GM12875 (cell line): ENCODE measurements at regions not wholly inside any gene's neighbourhood (a gene's known extent, or its start where the extent isn't known, plus 50 kb on each side); places are given as distances from the start of the nearest gene placed in this dataset.

Experiments
- H3K4me3 ChIP-seq: one replicate; pipeline ENCODE4 v1.5.1; 2011; ENCODE audit warnings: low read depth, low read length, control low read depth
- TF ChIP-seq, protein P1 (sequence below): IDR thresholded peaks from 2 replicates; pipeline ENCODE4 v1.5.1; 2011; ENCODE audit warnings: low read depth, mild to moderate bottlenecking, control low read depth, inconsistent platforms, low read length, moderate library complexity, borderline replicate concordance; ENCODE audit not compliant: insufficient read depth

DNA sequence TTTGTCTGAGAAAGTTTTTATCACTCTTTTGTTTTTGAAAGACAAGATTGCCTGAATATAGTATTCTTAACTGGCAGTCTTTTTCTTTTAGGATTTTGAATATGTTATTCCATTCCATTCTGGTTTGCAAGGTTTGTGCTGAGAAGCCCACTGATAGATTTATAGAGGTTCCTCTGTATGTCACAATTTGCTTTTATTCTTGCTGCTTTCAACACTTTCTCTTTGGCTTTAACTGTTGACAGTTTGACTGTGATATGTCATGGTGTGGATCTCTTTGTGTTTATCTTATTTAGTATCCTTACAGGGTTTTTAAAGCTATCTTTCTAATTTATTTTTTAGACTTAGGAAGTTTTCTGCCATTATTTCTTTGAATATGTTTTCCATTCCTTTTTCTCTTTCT, 331.2 kb upstream of the ATP11B start:
- TF ChIP-seq, protein P1, sequence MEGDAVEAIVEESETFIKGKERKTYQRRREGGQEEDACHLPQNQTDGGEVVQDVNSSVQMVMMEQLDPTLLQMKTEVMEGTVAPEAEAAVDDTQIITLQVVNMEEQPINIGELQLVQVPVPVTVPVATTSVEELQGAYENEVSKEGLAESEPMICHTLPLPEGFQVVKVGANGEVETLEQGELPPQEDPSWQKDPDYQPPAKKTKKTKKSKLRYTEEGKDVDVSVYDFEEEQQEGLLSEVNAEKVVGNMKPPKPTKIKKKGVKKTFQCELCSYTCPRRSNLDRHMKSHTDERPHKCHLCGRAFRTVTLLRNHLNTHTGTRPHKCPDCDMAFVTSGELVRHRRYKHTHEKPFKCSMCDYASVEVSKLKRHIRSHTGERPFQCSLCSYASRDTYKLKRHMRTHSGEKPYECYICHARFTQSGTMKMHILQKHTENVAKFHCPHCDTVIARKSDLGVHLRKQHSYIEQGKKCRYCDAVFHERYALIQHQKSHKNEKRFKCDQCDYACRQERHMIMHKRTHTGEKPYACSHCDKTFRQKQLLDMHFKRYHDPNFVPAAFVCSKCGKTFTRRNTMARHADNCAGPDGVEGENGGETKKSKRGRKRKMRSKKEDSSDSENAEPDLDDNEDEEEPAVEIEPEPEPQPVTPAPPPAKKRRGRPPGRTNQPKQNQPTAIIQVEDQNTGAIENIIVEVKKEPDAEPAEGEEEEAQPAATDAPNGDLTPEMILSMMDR, result no peak
- H3K4me3 ChIP-seq, result no peak overlapping the region

DNA sequence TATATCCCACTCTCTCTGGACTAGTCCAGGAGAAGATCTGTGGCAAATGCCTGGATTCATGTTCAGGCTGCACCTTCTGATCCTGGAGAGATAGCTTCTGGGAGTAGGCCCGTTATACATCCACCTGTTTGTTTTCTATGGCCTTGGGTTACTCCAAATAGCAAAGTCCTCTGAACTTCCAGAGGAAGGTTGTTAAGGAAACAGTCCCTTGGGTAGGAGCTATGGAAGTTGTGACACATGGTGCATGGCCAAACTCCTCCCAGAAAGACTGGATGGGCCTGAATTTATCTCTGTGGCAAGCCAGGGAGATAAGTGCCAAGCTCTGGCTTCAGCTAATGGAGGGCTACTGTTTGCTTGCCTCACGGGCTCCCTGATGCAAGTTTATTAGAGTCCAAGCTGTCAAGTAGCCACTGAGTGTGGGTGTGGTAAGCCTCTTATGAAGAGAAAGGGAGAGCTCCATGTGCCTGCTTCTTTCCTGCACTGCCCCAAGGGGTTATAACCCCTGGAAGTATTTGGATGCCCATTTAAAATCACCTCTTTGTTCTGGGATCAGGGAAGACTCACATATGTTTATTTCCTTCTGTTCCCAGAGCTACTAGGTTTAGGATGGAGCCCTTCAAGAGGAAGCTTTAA, 328.7 kb upstream of the ATP11B start:
- TF ChIP-seq, protein P1, result no peak

DNA sequence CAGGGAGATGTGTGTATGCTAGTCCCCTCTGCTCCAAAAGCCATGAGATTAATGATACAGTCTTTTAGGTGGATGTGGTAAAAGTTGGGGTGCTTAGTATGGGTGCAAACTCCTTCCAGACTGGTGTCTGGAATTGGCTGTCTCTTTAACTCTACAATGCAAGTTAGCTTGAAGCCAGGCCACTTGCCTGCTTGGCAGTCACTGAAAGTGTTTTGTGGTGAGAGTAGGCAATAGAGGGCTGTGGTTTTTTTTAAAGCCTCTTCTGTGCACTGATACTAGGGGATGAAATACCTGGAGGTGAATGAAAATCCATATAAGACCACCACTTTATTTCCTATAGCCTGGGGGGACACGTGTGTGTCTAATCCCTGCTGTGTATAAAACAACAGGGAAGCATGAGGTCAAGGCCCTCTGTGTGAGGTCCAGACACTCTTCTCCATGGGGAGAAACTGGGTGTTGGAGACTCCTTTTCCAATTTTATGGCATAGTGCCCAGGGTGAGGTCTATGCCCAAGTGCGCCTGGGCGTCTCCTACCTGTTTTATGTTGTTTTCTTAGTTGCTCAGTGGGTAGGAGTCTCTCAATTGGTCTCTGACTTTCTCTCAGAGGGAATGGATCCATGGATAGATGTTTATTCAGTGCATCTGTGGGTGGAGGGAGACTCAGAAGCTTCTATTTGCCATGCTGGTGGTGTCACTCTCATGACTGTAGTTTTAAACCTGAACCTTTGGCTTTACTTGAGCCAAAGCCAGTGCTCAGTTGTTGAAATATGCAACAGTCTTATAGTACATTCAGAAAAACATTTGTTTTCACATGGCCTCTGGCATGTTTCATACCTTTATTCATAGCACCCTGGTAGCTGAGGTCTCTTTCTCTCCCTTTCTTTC, 327.8 kb upstream of the ATP11B start:
- TF ChIP-seq, protein P1, result no peak
- H3K4me3 ChIP-seq, result no peak overlapping the region

More for the DNA sequence above, 328.7 kb upstream of the ATP11B start:
- no peak overlapping the region for H3K4me3 ChIP-seq

GRCh38 chr3:182469086-182469485, 324.2 kb upstream of the ATP11B start:
- TF ChIP-seq, protein P1, result no peak
- H3K4me3 ChIP-seq, result no peak overlapping the region

GRCh38 chr3:182470187-182470586, 323.1 kb upstream of the ATP11B start:
- H3K4me3 ChIP-seq, result no peak overlapping the region
- TF ChIP-seq, protein P1, result no peak

- no peak overlapping the region for H3K4me3 ChIP-seq
- TF ChIP-seq, protein P1, result no peak
Observed at GRCh38 chr3:182473191-182473710, 320.1 kb upstream of the ATP11B start.
